WTC11 (cell line): ENCODE measurements at regions not wholly inside any gene's neighbourhood (a gene's known extent, or its start where the extent isn't known, plus 50 kb on each side); places are given as distances from the start of the nearest gene placed in this dataset.

Experiments used
- CBFB ChIP-seq: sonication (generic); formaldehyde crosslinking; IDR thresholded peaks from 2 replicates; pipeline ENCODE4 v1.8.1; 2022; ENCODE audit warnings: mild to moderate bottlenecking, low read depth, missing genetic modification reagents
- CTCF ChIP-seq: fragments of 200-600 bp; IDR thresholded peaks from 2 replicates; pipeline ENCODE4 v1.8.0; 2022; ENCODE audit warnings: antibody characterized with exemption
- JAZF1 ChIP-seq: fragments of 250-450 bp; sonication (Bioruptor Pico); IDR thresholded peaks from 2 replicates; pipeline ENCODE4 v1.9.0; 2021; ENCODE audit warnings: moderate library complexity, mild to moderate bottlenecking, inconsistent platforms
- USF1 ChIP-seq: sonication (generic); formaldehyde crosslinking; IDR thresholded peaks from 2 replicates; pipeline ENCODE4 v1.8.0; 2022; ENCODE audit warnings: mild to moderate bottlenecking, missing genetic modification reagents
- ZNF121 ChIP-seq: sonication (generic); formaldehyde crosslinking; IDR thresholded peaks from 2 replicates; pipeline ENCODE4 v1.8.0; 2023; ENCODE audit warnings: missing genetic modification reagents
- ZNF138 ChIP-seq: sonication (generic); formaldehyde crosslinking; conservative IDR thresholded peaks from 2 replicates; pipeline ENCODE4 v1.8.1; 2022; ENCODE audit warnings: mild to moderate bottlenecking, moderate library complexity, missing genetic modification reagents
- TF ChIP-seq, protein P1 (sequence below): fragments of 250-450 bp; sonication (Bioruptor Pico); IDR thresholded peaks from 2 replicates; pipeline ENCODE4 v1.8.0; 2021; ENCODE audit warnings: mild to moderate bottlenecking
- TF ChIP-seq, protein P2 (sequence below): sonication (generic); formaldehyde crosslinking; IDR thresholded peaks from 2 replicates; pipeline ENCODE4 v1.8.0; 2023; ENCODE audit warnings: missing genetic modification reagents

DNA sequence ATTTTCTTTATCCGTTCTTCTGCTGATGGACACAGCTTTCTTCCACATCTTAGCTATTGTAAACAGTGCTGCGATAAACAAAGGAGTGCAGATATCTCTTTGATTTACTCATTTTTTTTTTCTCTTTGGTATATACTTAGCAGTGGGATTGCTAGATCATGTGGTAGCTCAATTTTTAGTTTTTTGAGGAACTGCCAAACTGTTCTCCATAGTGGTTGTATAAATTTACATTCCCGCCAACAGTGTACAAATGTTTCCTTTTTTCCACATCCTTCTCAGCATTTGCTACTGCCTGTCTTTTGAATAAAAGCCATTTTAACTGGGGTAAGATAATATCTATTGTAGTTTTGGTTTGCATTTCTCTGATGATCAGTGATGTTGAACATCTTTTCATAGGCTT, 196.8 kb upstream of the ZNF717 start:
- TF ChIP-seq, protein P1, sequence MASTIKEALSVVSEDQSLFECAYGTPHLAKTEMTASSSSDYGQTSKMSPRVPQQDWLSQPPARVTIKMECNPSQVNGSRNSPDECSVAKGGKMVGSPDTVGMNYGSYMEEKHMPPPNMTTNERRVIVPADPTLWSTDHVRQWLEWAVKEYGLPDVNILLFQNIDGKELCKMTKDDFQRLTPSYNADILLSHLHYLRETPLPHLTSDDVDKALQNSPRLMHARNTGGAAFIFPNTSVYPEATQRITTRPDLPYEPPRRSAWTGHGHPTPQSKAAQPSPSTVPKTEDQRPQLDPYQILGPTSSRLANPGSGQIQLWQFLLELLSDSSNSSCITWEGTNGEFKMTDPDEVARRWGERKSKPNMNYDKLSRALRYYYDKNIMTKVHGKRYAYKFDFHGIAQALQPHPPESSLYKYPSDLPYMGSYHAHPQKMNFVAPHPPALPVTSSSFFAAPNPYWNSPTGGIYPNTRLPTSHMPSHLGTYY (CRISPR knock-in tag), result no peak
- no peak for TF ChIP-seq CTCF
- TF ChIP-seq ZNF121 (CRISPR knock-in tag), result no peak
- TF ChIP-seq CBFB (CRISPR knock-in tag), result no peak
- TF ChIP-seq, protein P2, sequence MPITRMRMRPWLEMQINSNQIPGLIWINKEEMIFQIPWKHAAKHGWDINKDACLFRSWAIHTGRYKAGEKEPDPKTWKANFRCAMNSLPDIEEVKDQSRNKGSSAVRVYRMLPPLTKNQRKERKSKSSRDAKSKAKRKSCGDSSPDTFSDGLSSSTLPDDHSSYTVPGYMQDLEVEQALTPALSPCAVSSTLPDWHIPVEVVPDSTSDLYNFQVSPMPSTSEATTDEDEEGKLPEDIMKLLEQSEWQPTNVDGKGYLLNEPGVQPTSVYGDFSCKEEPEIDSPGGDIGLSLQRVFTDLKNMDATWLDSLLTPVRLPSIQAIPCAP (CRISPR knock-in tag), result no peak
- no peak for TF ChIP-seq ZNF138
- TF ChIP-seq JAZF1 (CRISPR knock-in tag), result no peak
- no peak for TF ChIP-seq USF1 (CRISPR knock-in tag)
